ENCODE measurements at regions not wholly inside any gene's neighbourhood (a gene's known extent, or its start where the extent isn't known, plus 50 kb on each side); places are given as distances from the start of the nearest gene placed in this dataset.

DNA sequence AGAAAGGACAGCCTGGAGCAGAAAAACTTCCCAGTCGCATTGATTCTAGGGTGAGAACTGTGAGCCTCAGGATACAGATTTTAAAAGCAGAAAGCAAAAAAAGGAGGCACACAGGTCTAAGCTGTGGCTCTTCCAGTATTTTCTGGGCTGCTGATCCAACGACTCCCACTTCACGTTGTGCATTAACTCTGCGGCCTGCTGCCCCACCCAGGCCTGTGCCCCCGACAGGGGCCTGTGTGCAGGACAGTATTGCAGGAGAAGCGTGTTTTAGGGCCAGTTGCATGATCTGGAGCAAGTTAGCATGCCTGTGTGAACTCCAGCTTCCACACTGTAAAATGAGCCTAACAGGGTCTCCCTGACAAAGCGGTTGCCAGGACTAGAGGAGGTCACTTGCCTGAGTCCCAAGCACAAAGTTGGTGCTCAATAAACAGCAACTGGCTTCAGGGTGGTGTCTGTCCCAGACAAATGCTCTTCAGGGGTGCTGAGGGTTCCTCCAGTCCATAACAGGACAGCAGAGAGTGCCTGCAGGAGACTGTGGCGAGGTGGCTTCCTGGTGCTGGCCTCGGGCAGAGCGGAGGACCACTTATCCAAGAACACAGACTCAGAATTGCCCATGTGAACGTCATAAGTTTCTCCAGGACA is 66.8 kb upstream of the RAB4A start:
- TF ChIP-seq EZH2phosphoT487 (IDR thresholded peaks at IDR 0.05; ENCODE audit: low read length) = no peak
- TF ChIP-seq EZH2 (optimal IDR thresholded peaks at IDR 0.05; ENCODE audit: low read depth, low read length) = no peak
- TF ChIP-seq, protein P1, sequence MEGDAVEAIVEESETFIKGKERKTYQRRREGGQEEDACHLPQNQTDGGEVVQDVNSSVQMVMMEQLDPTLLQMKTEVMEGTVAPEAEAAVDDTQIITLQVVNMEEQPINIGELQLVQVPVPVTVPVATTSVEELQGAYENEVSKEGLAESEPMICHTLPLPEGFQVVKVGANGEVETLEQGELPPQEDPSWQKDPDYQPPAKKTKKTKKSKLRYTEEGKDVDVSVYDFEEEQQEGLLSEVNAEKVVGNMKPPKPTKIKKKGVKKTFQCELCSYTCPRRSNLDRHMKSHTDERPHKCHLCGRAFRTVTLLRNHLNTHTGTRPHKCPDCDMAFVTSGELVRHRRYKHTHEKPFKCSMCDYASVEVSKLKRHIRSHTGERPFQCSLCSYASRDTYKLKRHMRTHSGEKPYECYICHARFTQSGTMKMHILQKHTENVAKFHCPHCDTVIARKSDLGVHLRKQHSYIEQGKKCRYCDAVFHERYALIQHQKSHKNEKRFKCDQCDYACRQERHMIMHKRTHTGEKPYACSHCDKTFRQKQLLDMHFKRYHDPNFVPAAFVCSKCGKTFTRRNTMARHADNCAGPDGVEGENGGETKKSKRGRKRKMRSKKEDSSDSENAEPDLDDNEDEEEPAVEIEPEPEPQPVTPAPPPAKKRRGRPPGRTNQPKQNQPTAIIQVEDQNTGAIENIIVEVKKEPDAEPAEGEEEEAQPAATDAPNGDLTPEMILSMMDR (IDR thresholded peaks at IDR 0.05; ENCODE audit: low read length) = no peak
- Histone ChIP-seq H3K9me2 (replicated peaks; ENCODE audit: insufficient read depth, low read length) (no peaks in the 10 kb centered on the region), H3K27me3 (replicated peaks; ENCODE audit: insufficient read depth, low read length) (no peaks in the 10 kb centered on the region), H3K4me2 (ENCODE audit: low read depth, low read length) (no peak overlapping the region), H2AFZ (ENCODE audit: low read length) (no peak overlapping the region), H3K9me3 (replicated peaks; ENCODE audit: insufficient read depth, low read length) (no peaks in the 10 kb centered on the region), H3K9ac (ENCODE audit: low read length) (no peak overlapping the region), H3F3A (ENCODE audit: insufficient read depth, low read length) (no peaks in the 10 kb centered on the region), H3K27ac (ENCODE audit: low read length) (no peak overlapping the region), H3K4me3 (ENCODE audit: low read length) (no peak overlapping the region), H3K79me2 (ENCODE audit: low read length) (no peaks in the 10 kb centered on the region), H3K36me3 (replicated peaks; ENCODE audit: insufficient read depth, low read length) (no peaks in the 10 kb centered on the region), H3K4me1 (ENCODE audit: low read length) (no peaks in the 10 kb centered on the region), H4K20me1 (ENCODE audit: insufficient read depth, low read length) (no peaks in the 10 kb centered on the region)
- no peak for DNase-seq

DNA sequence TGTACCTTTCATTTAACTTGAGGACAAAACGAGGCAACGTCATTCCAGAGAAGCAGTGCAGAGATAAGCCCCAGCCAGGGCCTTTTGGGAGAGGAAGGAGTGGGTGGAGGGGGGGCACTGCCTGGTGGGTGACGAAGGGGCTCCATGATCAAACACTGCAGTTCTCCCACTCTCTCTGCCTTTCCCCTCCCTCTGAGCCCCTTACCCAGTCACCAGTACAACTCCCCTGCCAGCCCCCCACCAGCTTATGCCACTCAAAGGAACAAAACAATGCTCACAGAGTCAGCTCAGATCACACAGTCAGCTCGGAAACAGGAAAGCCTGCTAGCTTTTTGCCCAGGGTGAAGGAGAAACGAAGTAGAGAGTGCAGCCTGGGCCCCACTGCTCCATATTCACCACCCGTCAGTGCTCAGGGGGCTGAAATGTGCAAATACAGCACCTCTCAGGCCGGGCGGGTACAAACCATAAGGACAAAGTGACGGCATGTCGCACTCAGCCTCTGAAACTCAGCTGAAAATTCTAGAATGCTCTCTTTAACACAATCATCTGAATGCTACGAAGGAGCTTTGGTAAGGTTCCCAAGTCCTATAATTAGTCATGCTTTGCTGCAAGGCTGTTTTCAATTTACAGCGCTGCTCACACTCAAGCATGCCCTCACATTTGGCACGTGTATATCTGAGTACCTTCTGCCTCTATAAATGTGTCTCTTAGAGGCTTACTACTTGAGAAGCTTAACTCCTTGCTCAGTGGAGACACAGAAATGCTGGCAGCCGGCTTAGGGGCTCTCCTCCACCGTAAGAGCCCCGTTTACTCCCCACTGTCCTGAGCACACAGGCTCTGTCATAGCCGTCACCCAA is 65.8 kb upstream of the RAB4A start:
- Histone ChIP-seq H3K4me3 (ENCODE audit: low read length) (no peak overlapping the region), H3K27me3 (replicated peaks; ENCODE audit: insufficient read depth, low read length) (no peaks in the 10 kb centered on the region), H3K4me2 (ENCODE audit: low read depth, low read length) (no peak overlapping the region), H3K4me1 (ENCODE audit: low read length) (no peaks in the 10 kb centered on the region), H4K20me1 (ENCODE audit: insufficient read depth, low read length) (no peaks in the 10 kb centered on the region), H3K9me2 (replicated peaks; ENCODE audit: insufficient read depth, low read length) (no peaks in the 10 kb centered on the region), H3K27ac (ENCODE audit: low read length) (no peak overlapping the region), H2AFZ (ENCODE audit: low read length) (no peak overlapping the region), H3K9ac (ENCODE audit: low read length) (no peak overlapping the region), H3K36me3 (replicated peaks; ENCODE audit: insufficient read depth, low read length) (no peaks in the 10 kb centered on the region), H3K9me3 (replicated peaks; ENCODE audit: insufficient read depth, low read length) (no peaks in the 10 kb centered on the region), H3K79me2 (ENCODE audit: low read length) (no peaks in the 10 kb centered on the region), H3F3A (ENCODE audit: insufficient read depth, low read length) (no peaks in the 10 kb centered on the region)
- no peak for DNase-seq
- TF ChIP-seq EZH2phosphoT487 (IDR thresholded peaks at IDR 0.05; ENCODE audit: low read length) (no peak), EZH2 (optimal IDR thresholded peaks at IDR 0.05; ENCODE audit: low read depth, low read length) (no peak)
- TF ChIP-seq, protein P1 (IDR thresholded peaks at IDR 0.05; ENCODE audit: low read length) = no peak

DNA sequence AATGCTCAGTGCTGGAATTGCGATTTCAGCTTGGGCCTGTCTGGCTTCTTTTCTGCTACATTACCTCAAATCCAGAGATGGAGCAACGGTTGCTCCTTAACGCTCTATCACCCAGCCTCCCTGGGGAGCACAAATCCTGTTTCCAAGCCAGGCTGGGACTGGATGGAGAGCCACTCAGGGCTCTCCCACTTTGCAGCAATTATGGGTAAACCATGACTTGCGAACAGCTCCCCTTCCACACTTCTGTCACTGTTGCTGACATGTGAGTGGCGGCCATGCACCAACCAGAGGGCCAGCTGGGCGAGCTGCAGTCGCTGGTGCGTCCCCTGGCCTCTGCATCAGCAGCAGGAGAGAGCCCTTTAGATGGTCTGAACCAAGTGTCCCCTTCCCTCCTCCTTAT is 65.1 kb upstream of the RAB4A start:
- no peak for DNase-seq
- Histone ChIP-seq H3F3A (ENCODE audit: insufficient read depth, low read length) (no peaks in the 10 kb centered on the region), H4K20me1 (ENCODE audit: insufficient read depth, low read length) (no peaks in the 10 kb centered on the region), H3K36me3 (replicated peaks; ENCODE audit: insufficient read depth, low read length) (no peaks in the 10 kb centered on the region), H3K4me2 (ENCODE audit: low read depth, low read length) (no peak overlapping the region), H3K27me3 (replicated peaks; ENCODE audit: insufficient read depth, low read length) (no peaks in the 10 kb centered on the region), H3K27ac (ENCODE audit: low read length) (no peak overlapping the region), H3K79me2 (ENCODE audit: low read length) (no peaks in the 10 kb centered on the region), H3K9me3 (replicated peaks; ENCODE audit: insufficient read depth, low read length) (no peaks in the 10 kb centered on the region), H2AFZ (ENCODE audit: low read length) (no peak overlapping the region), H3K9me2 (replicated peaks; ENCODE audit: insufficient read depth, low read length) (no peaks in the 10 kb centered on the region), H3K4me3 (ENCODE audit: low read length) (no peak overlapping the region), H3K4me1 (ENCODE audit: low read length) (no peaks in the 10 kb centered on the region), H3K9ac (ENCODE audit: low read length) (no peak overlapping the region)
- TF ChIP-seq EZH2phosphoT487 (IDR thresholded peaks at IDR 0.05; ENCODE audit: low read length) (no peak), EZH2 (optimal IDR thresholded peaks at IDR 0.05; ENCODE audit: low read depth, low read length) (no peak)
- TF ChIP-seq, protein P1 (IDR thresholded peaks at IDR 0.05; ENCODE audit: low read length) = no peak
